Activated naive CD4-positive, alpha-beta T cell treated with anti-CD3 and anti-CD28 coated beads, Interleukin-2, amount 10 ng/mL, durations not matched to agents 7 days and 5 days (primary cell): ENCODE measurements at regions not wholly inside any gene's neighbourhood (a gene's known extent, or its start where the extent isn't known, plus 50 kb on each side); places are given as distances from the start of the nearest gene placed in this dataset.
"Not testable (repeated sequence)": the region's sequence is repeated elsewhere in the genome, so short reads cannot be mapped to it uniquely, and the experiment has no call there.

ENCODE experiments used
- CTCF ChIA-PET: fragments of 350-600 bp; sonication (Branson Sonifier 250); formaldehyde crosslinking; loops from one replicate; lab custom pipeline; 2021; ENCODE audit warnings: antibody characterized with exemption; lab: Charles Lee
- DNase-seq: peaks from one replicate; pipeline ENCODE4 v3.0.0-alpha.2; 2020
- H3K27ac Mint-ChIP-seq: one replicate; pipeline ENCODE4 v1.8.0; 2021; ENCODE audit warnings: mild to moderate bottlenecking, moderate library complexity, mixed read lengths
- H3K27me3 Mint-ChIP-seq: one replicate; pipeline ENCODE4 v1.8.0; 2021; ENCODE audit warnings: mild to moderate bottlenecking, mixed read lengths
- H3K36me3 Mint-ChIP-seq: one replicate; pipeline ENCODE4 v1.8.0; 2021; ENCODE audit warnings: mixed read lengths
- H3K4me1 Mint-ChIP-seq: one replicate; pipeline ENCODE4 v1.8.0; 2021; ENCODE audit warnings: mixed read lengths
- H3K4me3 Mint-ChIP-seq: one replicate; pipeline ENCODE4 v1.8.0; 2021; ENCODE audit warnings: mild to moderate bottlenecking, moderate library complexity, mixed read lengths
- H3K9me3 Mint-ChIP-seq: one replicate; pipeline ENCODE4 v1.8.0; 2021; ENCODE audit warnings: mixed read lengths

DNA sequence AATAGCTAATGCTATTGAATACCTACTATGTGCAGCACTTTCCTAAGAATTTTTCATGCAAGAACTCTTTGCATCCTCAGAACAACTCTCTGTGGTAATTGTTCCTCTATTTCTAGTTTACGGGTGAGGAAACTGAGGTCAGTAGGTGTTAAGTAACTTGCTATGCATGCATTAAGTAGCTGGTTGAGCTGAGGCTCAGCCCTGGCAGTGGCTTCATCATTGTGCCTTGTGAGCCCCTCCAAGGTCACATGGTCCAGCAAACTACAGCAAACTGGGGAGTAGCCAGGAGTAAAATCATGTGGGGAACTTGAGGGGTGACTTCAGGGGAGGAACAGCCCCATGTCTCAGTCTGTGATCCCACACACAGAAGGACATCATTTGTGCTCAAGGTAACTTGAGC lies 365.2 kb downstream of the BCL2L11 start:
- not testable (repeated sequence) for DNase-seq, H3K27ac Mint-ChIP-seq

DNA sequence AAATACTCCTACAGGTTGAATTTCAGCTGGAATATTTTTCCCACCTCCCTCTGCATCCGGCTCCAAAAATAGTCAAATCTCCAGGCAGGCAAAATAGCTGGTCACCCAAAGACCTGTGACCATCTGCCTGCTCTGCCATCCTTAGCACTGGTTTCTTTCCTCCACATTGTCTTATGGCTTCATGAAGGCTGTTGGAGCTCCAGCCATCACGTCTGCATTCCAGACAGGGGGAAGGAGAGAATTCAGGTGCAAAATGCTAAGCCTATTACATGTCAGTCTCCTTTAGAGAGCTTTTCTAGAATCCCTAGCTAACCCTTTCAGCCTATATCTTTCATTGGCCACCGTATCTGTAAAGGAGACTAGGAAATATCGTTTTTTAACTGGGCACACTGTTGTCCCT lies 367.7 kb downstream of the BCL2L11 start:
- H3K27ac Mint-ChIP-seq, H3K9me3 Mint-ChIP-seq, CTCF ChIA-PET, H3K4me3 Mint-ChIP-seq, H3K27me3 Mint-ChIP-seq, DNase-seq: not testable (repeated sequence)
- Mint-ChIP-seq H3K4me1 (peaks cover 28% of the 10 kb centered on the region), H3K36me3 (peaks cover 17% of the 10 kb centered on the region)

More for the DNA sequence above, 365.2 kb downstream of the BCL2L11 start:
- H3K36me3 Mint-ChIP-seq: peaks cover 11% of the 10 kb centered on the region
- H3K4me3 Mint-ChIP-seq, H3K9me3 Mint-ChIP-seq, H3K27me3 Mint-ChIP-seq, CTCF ChIA-PET: not testable (repeated sequence)
- peaks cover 34% of the 10 kb centered on the region for H3K4me1 Mint-ChIP-seq

DNA sequence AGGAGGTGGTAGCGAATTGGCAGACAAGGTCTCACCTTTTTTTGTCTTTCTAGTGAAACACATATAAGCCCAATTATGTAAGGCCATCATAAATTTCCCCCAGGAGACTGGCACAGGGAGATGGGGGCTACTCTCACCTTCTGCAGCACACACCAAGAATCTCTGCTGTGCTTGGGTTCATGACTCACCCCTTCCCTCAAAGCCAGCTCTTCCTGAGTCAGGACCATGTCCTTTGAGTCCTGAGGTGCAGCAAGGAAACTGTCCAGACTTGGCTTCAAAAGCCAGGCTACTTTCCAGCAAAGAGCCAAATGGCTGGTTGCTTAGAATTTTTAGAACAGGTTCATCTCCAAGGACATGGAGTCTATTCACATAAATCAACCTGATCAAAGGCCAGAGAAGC lies 368.7 kb downstream of the BCL2L11 start:
- CTCF ChIA-PET, H3K4me3 Mint-ChIP-seq, H3K27ac Mint-ChIP-seq, H3K27me3 Mint-ChIP-seq, H3K9me3 Mint-ChIP-seq, DNase-seq: not testable (repeated sequence)
- peaks cover 25% of the 10 kb centered on the region for H3K4me1 Mint-ChIP-seq
- H3K36me3 Mint-ChIP-seq: peaks cover 15% of the 10 kb centered on the region

DNA sequence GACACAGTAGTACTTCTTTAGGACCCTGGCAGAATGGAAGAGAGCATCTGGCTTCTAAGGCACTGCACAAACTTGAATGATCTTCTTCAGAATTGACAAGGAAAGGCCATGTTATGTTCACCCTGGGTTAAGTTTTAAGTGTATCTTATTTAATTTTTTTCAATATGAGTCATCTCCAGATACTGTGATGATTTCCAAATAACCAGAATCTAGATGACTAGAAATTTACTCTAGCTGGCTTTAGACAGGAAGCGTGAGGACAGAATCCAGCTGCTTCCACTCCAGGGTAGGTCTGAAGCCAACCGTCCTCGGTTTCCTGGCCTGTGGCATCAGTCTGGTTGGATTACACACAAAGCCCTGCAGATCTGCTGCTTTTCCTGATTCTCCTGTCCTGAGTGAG lies 370.5 kb downstream of the BCL2L11 start:
- H3K9me3 Mint-ChIP-seq, CTCF ChIA-PET, H3K27me3 Mint-ChIP-seq, DNase-seq, H3K27ac Mint-ChIP-seq: not testable (repeated sequence)
- Mint-ChIP-seq H3K4me3 (peak overlapping the region; percentile 45), H3K4me1 (peaks cover 23% of the 10 kb centered on the region), H3K36me3 (peaks cover 12% of the 10 kb centered on the region)

DNA sequence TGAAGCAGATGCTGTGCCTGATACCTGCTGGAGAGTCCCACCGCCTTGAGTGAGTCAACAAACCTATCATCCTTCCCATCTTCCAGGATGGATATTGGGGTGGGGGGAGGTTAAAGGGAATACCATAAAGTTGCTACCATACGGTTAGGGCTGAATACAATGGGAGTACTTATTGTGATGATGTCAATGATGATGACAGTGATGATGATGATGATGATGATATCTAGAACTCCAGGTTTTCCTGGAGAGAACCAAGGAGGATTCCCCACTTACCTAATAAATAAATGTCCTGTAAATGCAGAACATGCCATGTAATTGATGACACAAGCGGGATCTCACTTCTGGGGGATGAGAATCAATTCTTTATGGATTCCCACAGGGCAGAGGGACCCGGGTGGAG lies 370.9 kb downstream of the BCL2L11 start:
- CTCF ChIA-PET, DNase-seq, H3K27me3 Mint-ChIP-seq, H3K9me3 Mint-ChIP-seq: not testable (repeated sequence)
- peaks cover 25% of the 10 kb centered on the region for H3K4me1 Mint-ChIP-seq
- peak overlapping the region; percentile 54 for H3K4me3 Mint-ChIP-seq
- peaks cover 12% of the 10 kb centered on the region for H3K36me3 Mint-ChIP-seq
- peak overlapping the region; percentile 55 for H3K27ac Mint-ChIP-seq

DNA sequence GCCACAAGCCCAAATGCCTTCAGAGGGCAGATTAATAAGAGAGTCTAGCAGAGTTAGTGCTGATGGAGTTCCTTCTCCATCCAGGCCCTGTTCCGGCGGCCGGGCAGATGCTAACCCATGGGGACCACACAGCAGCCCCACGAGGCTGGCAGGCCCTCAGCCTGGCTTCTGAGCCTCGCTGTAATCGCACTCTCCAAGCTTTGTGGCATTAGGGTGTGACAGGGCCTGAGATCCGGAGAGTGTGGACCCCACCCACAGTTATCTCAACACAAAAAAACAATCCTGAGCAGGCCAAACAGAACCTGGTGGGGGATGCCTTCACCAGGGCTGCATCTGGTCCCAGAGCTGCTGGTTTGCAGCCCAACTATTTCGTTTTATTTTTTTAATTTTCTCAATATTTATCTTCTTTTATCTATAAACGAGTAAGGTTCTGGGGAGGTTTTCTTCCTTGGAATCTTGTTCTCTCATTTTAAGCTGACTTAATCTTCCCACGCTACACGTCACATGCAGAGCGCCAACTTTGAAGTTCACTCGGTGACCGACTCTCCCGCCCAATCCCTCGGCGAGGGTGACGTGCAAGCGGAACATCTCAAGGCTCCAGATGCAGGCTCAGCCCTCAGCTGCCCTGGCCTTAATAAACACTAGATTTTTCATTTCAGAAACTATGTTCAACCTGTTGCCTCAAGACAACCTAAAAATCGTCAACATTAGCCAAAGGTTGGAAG lies 372.4 kb downstream of the BCL2L11 start:
- H3K27me3 Mint-ChIP-seq, H3K9me3 Mint-ChIP-seq, CTCF ChIA-PET, DNase-seq: not testable (repeated sequence)
- H3K36me3 Mint-ChIP-seq: peaks cover 15% of the 10 kb centered on the region
- H3K27ac Mint-ChIP-seq: peak overlapping the region; percentile 87
- peaks cover 34% of the 10 kb centered on the region for H3K4me1 Mint-ChIP-seq
- H3K4me3 Mint-ChIP-seq: peak overlapping the region; percentile 77

DNA sequence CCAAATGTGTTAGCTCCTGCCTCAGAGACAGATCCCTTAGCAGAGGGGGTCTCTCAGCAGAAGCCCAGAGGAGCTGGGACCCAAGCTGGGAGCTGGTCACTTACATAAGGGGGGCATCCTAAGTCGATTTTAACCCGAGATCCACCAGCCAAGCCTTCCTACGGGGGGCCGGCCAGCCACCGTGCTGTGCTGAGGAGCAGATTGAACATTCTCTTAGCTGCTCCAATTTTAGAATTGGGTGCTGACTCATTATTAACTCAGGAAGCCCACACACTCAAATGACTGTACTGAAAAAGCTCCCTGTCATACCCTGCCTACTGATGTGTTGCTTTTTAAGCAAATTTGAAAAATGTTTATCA lies 373.0 kb downstream of the BCL2L11 start:
- H3K36me3 Mint-ChIP-seq: peaks cover 12% of the 10 kb centered on the region
- H3K27ac Mint-ChIP-seq: peak overlapping the region; percentile 87
- peak; percentile 26 for DNase-seq
- peak overlapping the region; percentile 77 for H3K4me3 Mint-ChIP-seq
- H3K27me3 Mint-ChIP-seq, H3K9me3 Mint-ChIP-seq, CTCF ChIA-PET: not testable (repeated sequence)
- H3K4me1 Mint-ChIP-seq: peaks cover 31% of the 10 kb centered on the region

DNA sequence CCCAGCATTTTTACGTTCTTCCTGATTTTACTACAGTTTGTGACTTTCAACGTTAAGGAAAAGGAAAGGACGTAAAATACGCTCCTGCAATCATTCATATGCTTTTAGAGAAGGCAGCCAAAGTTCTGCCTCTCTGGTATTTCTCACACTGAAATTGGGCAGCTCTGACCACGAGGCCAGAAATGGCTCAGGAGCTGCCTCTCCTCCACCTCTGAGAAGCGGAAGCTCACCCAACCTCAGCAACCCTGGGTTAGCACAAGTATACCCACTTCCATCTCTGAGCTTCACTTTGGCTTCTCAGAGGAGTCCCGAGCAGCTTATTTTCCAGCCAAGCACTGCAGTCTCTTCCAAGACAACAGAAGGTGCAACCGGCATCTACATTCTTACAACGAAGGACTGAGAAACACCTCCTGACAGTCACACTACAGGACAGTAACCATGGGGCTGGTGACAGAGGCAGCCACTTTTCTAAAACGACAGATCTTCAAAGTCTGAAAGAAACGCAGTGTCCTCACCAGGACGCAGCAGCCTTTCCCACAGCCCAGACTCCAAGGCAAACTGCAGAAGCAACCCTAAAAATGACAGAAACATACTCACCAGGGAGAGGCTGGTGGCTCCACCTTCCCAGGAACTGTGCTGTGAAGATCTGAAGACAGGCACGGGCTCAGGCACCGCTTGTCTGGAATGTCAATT lies 373.7 kb downstream of the BCL2L11 start:
- peak; percentile 53 for DNase-seq
- H3K27me3 Mint-ChIP-seq, H3K9me3 Mint-ChIP-seq, CTCF ChIA-PET: not testable (repeated sequence)
- H3K4me1 Mint-ChIP-seq: peaks cover 31% of the 10 kb centered on the region
- peak overlapping the region; percentile 52 for H3K27ac Mint-ChIP-seq
- H3K4me3 Mint-ChIP-seq: peak overlapping the region; percentile 65
- H3K36me3 Mint-ChIP-seq: peaks cover 12% of the 10 kb centered on the region

DNA sequence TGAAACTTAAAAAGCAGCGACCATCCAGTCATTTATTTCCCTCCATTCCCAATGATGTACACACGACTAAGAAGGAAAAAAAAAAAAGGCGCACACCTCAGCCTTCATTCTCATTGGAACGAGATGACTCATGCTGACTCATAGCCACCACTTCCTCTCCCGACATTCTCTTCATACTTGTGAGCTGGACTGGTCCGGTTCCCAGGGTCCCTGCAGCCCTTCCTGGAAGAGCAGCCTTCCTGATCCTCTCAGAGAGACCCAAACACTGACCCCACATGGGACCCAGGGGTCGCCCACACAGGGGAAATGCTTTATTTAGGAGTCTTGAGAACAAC lies 374.2 kb downstream of the BCL2L11 start:
- Mint-ChIP-seq H3K36me3 (peaks cover 12% of the 10 kb centered on the region), H3K4me1 (peaks cover 31% of the 10 kb centered on the region), H3K27ac (peak overlapping the region; percentile 52), H3K4me3 (peak overlapping the region; percentile 65)
- DNase-seq, CTCF ChIA-PET, H3K9me3 Mint-ChIP-seq, H3K27me3 Mint-ChIP-seq: not testable (repeated sequence)

DNA sequence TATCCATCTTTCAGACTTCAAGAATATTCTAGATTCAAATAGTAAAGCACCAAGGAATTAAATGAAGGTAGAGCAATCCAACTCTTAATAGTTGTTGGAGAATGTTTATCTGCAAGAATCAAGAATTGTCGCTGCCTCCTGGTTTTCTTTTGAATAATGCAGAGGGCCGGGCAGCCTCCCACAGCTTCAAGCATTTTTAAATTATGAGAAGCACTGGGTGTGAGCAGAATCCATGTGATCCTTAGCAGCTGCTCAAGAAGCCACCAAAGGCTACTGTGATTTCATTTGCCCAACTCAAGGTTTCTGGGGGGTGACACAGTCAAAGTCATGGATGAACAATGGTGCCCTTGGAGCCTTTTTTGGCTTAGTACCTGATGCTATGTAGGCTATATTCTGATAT lies 374.9 kb downstream of the BCL2L11 start:
- peaks cover 12% of the 10 kb centered on the region for H3K36me3 Mint-ChIP-seq
- CTCF ChIA-PET, H3K27ac Mint-ChIP-seq, DNase-seq, H3K9me3 Mint-ChIP-seq, H3K4me3 Mint-ChIP-seq, H3K27me3 Mint-ChIP-seq: not testable (repeated sequence)
- peaks cover 30% of the 10 kb centered on the region for H3K4me1 Mint-ChIP-seq

DNA sequence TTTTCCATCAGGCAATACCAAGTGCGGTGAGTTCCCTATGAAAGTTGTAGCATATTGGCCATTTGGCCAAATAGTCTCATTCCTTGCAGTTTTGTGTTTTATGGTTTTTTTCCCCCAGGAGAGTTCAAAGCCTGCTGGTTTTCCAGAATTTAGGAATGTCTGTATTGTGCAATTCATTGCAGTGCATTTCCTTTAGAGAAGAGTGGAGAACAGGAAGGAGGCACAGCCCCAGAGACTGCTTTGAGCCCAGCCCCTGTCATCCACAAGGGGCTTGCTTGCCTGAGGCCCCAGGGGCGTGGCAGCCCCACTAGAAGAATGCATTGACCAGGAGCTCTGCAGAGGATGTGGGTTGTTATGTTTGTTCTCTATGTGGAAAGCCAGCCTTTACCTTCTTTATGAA lies 375.5 kb downstream of the BCL2L11 start:
- H3K9me3 Mint-ChIP-seq, H3K36me3 Mint-ChIP-seq, CTCF ChIA-PET, H3K27me3 Mint-ChIP-seq: not testable (repeated sequence)
- peak; percentile 25 for DNase-seq
- Mint-ChIP-seq H3K27ac (peak overlapping the region; percentile 42), H3K4me3 (peak overlapping the region; percentile 10), H3K4me1 (peaks cover 27% of the 10 kb centered on the region)

DNA sequence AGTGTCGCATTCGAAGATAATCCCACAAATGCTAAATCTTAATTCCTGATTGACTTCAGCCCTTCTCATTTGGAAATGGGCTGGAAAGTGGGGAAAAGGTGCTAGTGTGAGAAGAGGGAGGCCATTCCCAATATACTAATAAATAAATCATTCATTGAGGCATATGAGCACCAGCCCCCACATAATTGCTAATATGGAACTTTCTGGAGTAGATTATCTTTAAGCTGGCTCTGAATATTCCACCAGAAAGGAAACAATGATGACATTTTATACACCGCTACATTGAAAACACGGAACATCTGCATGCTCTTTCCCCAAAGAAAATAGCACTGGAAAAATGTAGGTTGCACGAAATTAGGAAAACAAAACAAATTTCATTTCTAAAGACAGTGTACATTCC lies 376.1 kb downstream of the BCL2L11 start:
- CTCF ChIA-PET: not testable (repeated sequence)

DNA sequence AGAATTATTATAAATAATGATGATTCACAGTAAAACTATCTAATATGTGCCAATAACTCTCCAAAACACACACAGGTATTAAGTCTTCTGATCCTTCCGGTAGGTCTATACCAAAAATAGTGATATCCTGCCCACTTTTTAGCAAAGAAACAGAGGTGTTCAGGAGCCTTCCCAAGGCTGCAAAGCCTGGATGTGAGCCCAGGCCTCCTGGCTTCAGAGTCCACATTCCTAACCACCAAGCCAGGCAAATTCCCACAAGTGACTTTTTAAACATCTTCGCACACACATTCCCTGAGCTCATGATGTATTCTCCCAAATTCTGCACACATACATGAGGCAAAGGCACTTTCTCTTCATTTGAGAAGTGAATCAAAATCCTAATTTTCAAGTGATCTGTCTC lies 376.6 kb downstream of the BCL2L11 start:
- H3K36me3 Mint-ChIP-seq, CTCF ChIA-PET, H3K9me3 Mint-ChIP-seq, DNase-seq, H3K27ac Mint-ChIP-seq, H3K4me3 Mint-ChIP-seq, H3K27me3 Mint-ChIP-seq: not testable (repeated sequence)
- H3K4me1 Mint-ChIP-seq: peaks cover 19% of the 10 kb centered on the region

More for the DNA sequence above, 376.1 kb downstream of the BCL2L11 start:
- not testable (repeated sequence) for H3K36me3 Mint-ChIP-seq, H3K27me3 Mint-ChIP-seq, H3K9me3 Mint-ChIP-seq, H3K4me3 Mint-ChIP-seq, DNase-seq, H3K27ac Mint-ChIP-seq
- H3K4me1 Mint-ChIP-seq: peaks cover 22% of the 10 kb centered on the region

DNA sequence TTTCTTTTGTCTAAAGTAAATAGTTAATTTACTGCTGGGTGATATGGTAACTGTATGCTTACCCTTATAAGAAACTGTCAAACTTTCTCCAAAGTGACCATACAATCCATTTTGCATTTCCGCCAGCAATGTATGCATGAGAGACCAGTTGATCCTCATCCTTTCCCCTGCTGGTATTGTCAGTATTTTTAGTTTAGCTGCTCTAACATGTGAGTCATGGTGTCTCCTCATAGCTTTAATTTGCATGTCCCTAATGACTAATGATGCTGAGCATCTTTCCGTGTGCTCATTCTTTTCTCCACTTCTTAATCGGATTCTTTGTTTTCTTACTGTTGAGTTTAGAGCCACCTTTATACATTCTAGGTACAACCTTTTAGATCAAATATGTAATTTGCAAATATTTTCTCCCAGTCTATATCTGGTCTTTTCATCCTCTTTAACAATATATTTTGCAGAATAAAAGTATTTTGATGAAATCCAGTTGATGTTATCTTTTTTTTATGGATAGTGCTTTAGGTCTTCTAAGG lies 379.9 kb downstream of the BCL2L11 start:
- H3K27me3 Mint-ChIP-seq, CTCF ChIA-PET: not testable (repeated sequence)

More for the DNA sequence above, 379.9 kb downstream of the BCL2L11 start:
- peaks cover 26% of the 10 kb centered on the region for H3K4me1 Mint-ChIP-seq
- not testable (repeated sequence) for H3K9me3 Mint-ChIP-seq, DNase-seq, H3K4me3 Mint-ChIP-seq, H3K27ac Mint-ChIP-seq, H3K36me3 Mint-ChIP-seq
